SU-DHL-6 (cell line): ENCODE measurements at regions not wholly inside any gene's neighbourhood (a gene's known extent, or its start where the extent isn't known, plus 50 kb on each side); places are given as distances from the start of the nearest gene placed in this dataset.

Source experiments
- H2AFZ ChIP-seq: fragments of 200-600 bp; sonication (generic); 2 replicates; pipeline ENCODE4 v1.6.1; 2014; ENCODE audit warnings: low read depth, mild to moderate bottlenecking, moderate library complexity, mixed read lengths, antibody characterized with exemption, low read length; ENCODE audit not compliant: severe bottlenecking
- H3F3A ChIP-seq: fragments of 200-600 bp; shearing (Covaris generic); 2 replicates; pipeline ENCODE4 v1.6.0; 2016; ENCODE audit warnings: antibody characterized with exemption, mild to moderate bottlenecking; ENCODE audit not compliant: insufficient read depth
- H3K27ac ChIP-seq: fragments of 200-600 bp; sonication (generic); 2 replicates; pipeline ENCODE4 v1.5.1; 2016; ENCODE audit warnings: low read depth, mild to moderate bottlenecking, low read length, moderate library complexity, mixed read lengths
- H3K27me3 ChIP-seq: fragments of 200-600 bp; sonication (generic), shearing (Covaris generic); 2 replicates; pipeline ENCODE4 v1.6.0; 2014; ENCODE audit warnings: mild to moderate bottlenecking, low read length
- H3K36me3 ChIP-seq: fragments of 200-600 bp; sonication (generic); 2 replicates; pipeline ENCODE4 v1.6.1; 2014; ENCODE audit warnings: mild to moderate bottlenecking, low read length, mixed read lengths
- H3K4me2 ChIP-seq: fragments of 300-600, 200-600 bp; shearing (Covaris generic), sonication (generic); 2 replicates; pipeline ENCODE4 v1.6.0; 2014; ENCODE audit warnings: low read length, low read depth, mild to moderate bottlenecking; ENCODE audit not compliant: poor library complexity, severe bottlenecking
- H3K4me3 ChIP-seq: fragments of 200-600 bp; sonication (generic); 2 replicates; pipeline ENCODE4 v1.5.1; 2014; ENCODE audit warnings: antibody characterized with exemption, low read length, mild to moderate bottlenecking, mixed read lengths; ENCODE audit not compliant: insufficient read depth, poor library complexity, severe bottlenecking
- H3K79me2 ChIP-seq: fragments of 200-600 bp; sonication (generic); 2 replicates; pipeline ENCODE4 v1.6.1; 2014; ENCODE audit warnings: mild to moderate bottlenecking, low read length, moderate library complexity; ENCODE audit not compliant: insufficient read depth
- H3K9ac ChIP-seq: fragments of 200-600 bp; sonication (generic); 2 replicates; pipeline ENCODE4 v1.7.0; 2014; ENCODE audit warnings: mild to moderate bottlenecking, low read length
- H3K9me2 ChIP-seq: fragments of 200-600 bp; sonication (generic); replicated peaks from 2 replicates; pipeline ENCODE4 v1.6.1; 2014; ENCODE audit warnings: low read length; ENCODE audit not compliant: insufficient read depth
- H3K9me3 ChIP-seq: fragments of 200-600 bp; sonication (generic); 2 replicates; pipeline ENCODE4 v1.6.1; 2014; ENCODE audit warnings: low read length, mixed read lengths; ENCODE audit not compliant: insufficient read depth
- H4K20me1 ChIP-seq: fragments of 200-600 bp; sonication (generic); 2 replicates; pipeline ENCODE4 v1.6.1; 2014; ENCODE audit warnings: low read depth, mild to moderate bottlenecking, antibody characterized with exemption, low read length, moderate library complexity, mixed read lengths
- CTCF ChIP-seq: fragments of 200-600 bp; sonication (generic); IDR thresholded peaks from one replicate; pipeline ENCODE4 v1.5.1; 2017; ENCODE audit warnings: antibody characterized with exemption, mild to moderate bottlenecking, low read length, moderate library complexity; ENCODE audit not compliant: insufficient read depth, poor library complexity, severe bottlenecking
- EZH2phosphoT487 ChIP-seq: fragments of 200-600 bp; sonication (generic), shearing (Covaris generic); conservative IDR thresholded peaks from 2 replicates; pipeline ENCODE4 v1.6.1; 2018; ENCODE audit warnings: mild to moderate bottlenecking, antibody characterized with exemption, low read length, moderate library complexity, mixed read lengths

- Histone ChIP-seq H3K79me2 (no peaks in the 10 kb centered on the region), H3F3A (no peaks in the 10 kb centered on the region), H2AFZ (no peak overlapping the region), H3K9ac (no peak overlapping the region), H3K27ac (no peak overlapping the region), H4K20me1 (no peaks in the 10 kb centered on the region), H3K4me3 (no peak overlapping the region), H3K27me3 (no peaks in the 10 kb centered on the region), H3K9me3 (no peaks in the 10 kb centered on the region), H3K9me2 (no peaks in the 10 kb centered on the region), H3K4me2 (no peak overlapping the region), H3K36me3 (no peaks in the 10 kb centered on the region)
- no peak for TF ChIP-seq EZH2phosphoT487
Measured at GRCh38 chr12:87612996-87613395, 416.2 kb downstream of the C12orf50 start.

- Histone ChIP-seq H3K27me3 (no peaks in the 10 kb centered on the region), H3K4me2 (no peak overlapping the region), H3K9me3 (no peaks in the 10 kb centered on the region), H2AFZ (no peak overlapping the region), H3K9ac (no peak overlapping the region), H3K79me2 (no peaks in the 10 kb centered on the region), H3K27ac (no peak overlapping the region), H4K20me1 (no peaks in the 10 kb centered on the region), H3K9me2 (no peaks in the 10 kb centered on the region), H3F3A (no peaks in the 10 kb centered on the region), H3K36me3 (no peaks in the 10 kb centered on the region), H3K4me3 (no peak overlapping the region)
- no peak for TF ChIP-seq CTCF
- TF ChIP-seq EZH2phosphoT487 = no peak
Measured at GRCh38 chr12:87608321-87608720, 420.9 kb downstream of the C12orf50 start.

- no peak overlapping the region for H2AFZ ChIP-seq
- no peaks in the 10 kb centered on the region for H3K27me3 ChIP-seq
- no peaks in the 10 kb centered on the region for H3K9me3 ChIP-seq
- no peaks in the 10 kb centered on the region for H3K79me2 ChIP-seq
- H4K20me1 ChIP-seq = no peaks in the 10 kb centered on the region
- no peak overlapping the region for H3K9ac ChIP-seq
- no peaks in the 10 kb centered on the region for H3K9me2 ChIP-seq
- H3K4me2 ChIP-seq = no peak overlapping the region
- no peak overlapping the region for H3K27ac ChIP-seq
- no peaks in the 10 kb centered on the region for H3K36me3 ChIP-seq
- no peak overlapping the region for H3K4me3 ChIP-seq
- H3F3A ChIP-seq = no peaks in the 10 kb centered on the region
- no peak for TF ChIP-seq EZH2phosphoT487
- TF ChIP-seq CTCF = no peak
Measured at GRCh38 chr12:87603727-87604126, 425.5 kb downstream of the C12orf50 start.

DNA sequence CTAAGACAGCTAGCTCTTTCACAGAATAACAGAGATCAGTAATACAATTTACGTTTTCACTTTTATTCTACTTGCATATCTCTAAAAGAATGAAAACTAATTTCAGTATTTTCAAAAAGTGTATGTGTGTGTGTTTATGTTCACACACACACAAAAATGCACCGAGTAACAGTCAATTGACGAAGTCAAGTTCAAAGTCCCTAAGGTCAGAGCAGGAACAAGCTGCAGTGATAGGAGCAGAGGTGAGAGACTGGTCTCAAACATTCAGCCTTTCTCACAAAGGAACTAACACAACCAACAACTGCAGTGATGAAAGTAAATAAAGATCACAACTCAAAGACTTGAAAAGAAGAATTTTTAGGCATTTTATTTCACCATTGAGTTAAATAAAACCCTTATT lies 429.7 kb downstream of the C12orf50 start:
- Histone ChIP-seq H3K27me3 (no peaks in the 10 kb centered on the region), H3K9me3 (no peaks in the 10 kb centered on the region), H3K9me2 (no peaks in the 10 kb centered on the region), H2AFZ (no peak overlapping the region), H3K79me2 (no peaks in the 10 kb centered on the region), H4K20me1 (no peaks in the 10 kb centered on the region), H3K4me3 (no peak overlapping the region), H3K4me2 (no peak overlapping the region), H3K9ac (no peak overlapping the region), H3F3A (no peaks in the 10 kb centered on the region), H3K36me3 (no peaks in the 10 kb centered on the region), H3K27ac (no peak overlapping the region)
- TF ChIP-seq CTCF (no peak), EZH2phosphoT487 (no peak)
